GM12892 (cell line): ENCODE measurements at regions not wholly inside any gene's neighbourhood (a gene's known extent, or its start where the extent isn't known, plus 50 kb on each side); places are given as distances from the start of the nearest gene placed in this dataset.

Experiments
- DNase-seq: peaks from one replicate; pipeline ENCODE4 v3.0.0; 2011; ENCODE audit not compliant: insufficient read length
- FAIRE-seq: peaks from 2 replicates; lab custom pipeline; 2011; peaks lifted over from hg19 to GRCh38; lab: Jason Lieb, UNC
- POLR2A ChIP-seq: IDR thresholded peaks from 2 replicates; pipeline ENCODE4 v1.6.1; 2011; ENCODE audit warnings: low read depth, low read length, control low read depth
- POLR2AphosphoS5 ChIP-seq: IDR thresholded peaks from 2 replicates; pipeline ENCODE4 v1.6.1; 2011; ENCODE audit warnings: low read depth, low read length, control low read depth
- TAF1 ChIP-seq: IDR thresholded peaks from 2 replicates; pipeline ENCODE4 v1.6.1; 2011; ENCODE audit warnings: low read depth, mild to moderate bottlenecking, control low read depth, low read length, borderline replicate concordance

DNA sequence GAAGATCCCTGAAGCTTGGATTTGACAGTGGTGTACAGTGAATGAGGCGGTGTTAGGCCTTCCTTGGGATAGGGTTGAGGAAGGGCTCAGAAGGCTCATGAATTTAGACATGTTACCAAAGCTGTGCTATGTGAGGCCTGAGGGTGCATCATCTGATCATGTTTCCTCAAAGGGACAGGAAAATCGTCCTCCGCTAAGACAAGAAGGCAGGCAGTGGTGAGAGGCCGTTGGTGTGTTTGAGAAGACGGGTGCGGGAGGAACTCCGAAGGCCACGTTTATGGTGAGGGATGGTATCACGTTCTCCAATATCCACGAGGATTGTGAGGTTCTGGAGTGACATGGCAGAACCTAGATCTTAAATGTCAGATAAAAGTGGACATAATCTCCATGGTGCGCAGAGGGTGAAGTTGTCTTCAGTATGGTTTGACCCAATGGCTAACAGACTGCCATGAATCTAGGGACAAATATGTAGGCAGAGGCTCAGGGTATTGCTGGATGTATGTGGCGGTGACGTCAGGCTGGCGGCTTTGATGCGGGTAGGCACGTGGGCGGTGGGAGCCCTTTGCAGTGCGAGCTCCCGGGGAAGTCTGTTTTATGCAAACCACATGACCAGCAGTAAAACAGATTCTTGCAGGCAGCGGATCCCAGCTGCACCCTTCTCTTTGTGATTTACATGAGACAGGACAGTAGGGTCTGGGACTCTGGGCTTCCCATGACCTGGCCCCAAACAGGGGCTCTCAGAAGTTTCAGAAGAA, 242.3 kb upstream of the B3GAT1 start:
- DNase-seq: no peak
- TF ChIP-seq TAF1 (no peak), POLR2AphosphoS5 (no peak), POLR2A (no peak)
- FAIRE-seq: no peak

DNA sequence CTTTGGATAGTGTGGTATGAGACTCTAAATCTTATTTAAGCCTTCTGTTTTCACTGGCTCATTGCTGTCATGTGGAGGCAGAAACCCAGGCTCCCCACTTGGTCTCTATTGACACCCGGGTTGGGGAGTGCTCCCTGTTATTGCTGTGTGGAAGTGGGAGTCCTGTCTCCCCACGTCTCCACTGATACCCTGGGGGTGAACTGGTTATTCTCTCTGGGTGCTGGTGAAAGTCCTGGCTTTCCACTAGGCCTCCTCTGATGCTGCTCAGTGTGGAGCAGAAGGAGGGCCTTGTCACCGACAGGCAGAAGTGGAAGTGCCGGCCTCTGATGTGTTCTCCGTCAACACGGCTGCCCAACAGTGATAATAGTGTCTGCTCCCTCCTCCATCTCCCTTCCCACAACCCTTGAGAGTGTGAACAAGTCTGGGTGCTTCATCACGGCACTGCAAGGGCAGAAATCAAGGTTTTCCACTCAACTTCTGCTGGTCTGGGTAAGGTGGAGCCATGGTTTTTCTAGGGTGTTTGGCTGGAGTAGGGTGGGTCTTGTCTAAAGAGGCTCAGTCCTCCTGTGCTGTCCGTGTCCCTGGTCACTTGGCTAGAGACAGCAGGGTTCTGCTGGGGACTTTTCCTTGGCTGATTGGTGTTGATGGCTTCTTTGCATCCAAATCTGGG, 240.7 kb upstream of the B3GAT1 start:
- no peak for DNase-seq
- TF ChIP-seq TAF1 (no peak), POLR2AphosphoS5 (no peak), POLR2A (no peak)
- no peak for FAIRE-seq

DNA sequence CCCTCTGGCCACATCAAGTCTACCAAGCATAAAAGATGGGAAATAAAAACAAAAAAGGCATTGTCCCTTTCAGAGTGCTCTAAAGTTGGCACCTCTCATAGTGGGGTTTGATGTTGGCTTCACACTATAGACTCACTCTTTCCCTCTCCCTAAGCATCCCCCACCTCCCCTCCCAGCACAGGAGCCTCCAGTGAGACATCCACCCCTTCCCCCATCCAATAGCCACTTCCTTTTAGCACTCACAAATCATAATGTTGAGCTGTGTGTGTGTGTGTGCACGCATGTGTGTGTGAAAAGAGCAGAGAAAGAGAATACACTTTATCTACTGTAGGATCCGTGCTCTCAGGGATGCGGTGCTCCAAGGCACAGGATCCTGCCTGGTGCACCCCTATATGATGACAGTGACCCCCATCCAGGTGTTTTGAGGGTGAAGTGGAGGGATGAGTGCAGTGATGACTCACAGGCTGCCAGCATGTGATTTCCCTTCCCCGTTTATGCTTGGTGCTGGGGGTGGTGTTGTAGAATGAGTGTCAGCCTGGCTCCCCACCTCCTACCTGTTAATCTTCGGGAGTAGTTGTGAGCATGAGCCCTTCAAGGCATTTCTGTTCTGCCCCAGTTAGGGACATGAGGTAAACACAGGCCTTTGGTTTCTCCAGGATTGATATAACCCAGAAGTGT, 235.2 kb upstream of the B3GAT1 start:
- no peak for FAIRE-seq
- no peak for DNase-seq
- TF ChIP-seq POLR2A: no peak
- no peak for TF ChIP-seq POLR2AphosphoS5
- no peak for TF ChIP-seq TAF1

DNA sequence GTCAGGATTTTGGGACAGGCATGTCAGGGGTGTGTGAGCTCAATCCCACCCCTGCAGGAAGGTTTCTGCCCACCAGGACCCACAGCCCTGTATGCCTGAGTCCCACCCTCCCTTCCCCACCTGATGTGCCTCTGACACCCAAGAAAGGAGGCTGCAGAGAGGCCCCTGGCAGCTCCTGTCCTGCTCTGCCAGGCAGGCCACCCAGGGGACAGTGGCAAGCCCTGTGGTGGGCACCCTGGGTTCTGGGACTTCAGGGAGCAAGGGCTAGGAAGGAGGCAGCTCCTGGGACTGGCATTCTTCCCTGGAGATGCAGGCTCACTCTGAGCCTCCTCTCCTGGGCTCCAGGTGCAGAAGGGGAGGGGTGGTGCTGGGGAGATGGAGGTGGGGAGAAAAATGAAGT, 234.5 kb upstream of the B3GAT1 start:
- TF ChIP-seq TAF1 (no peak), POLR2AphosphoS5 (no peak), POLR2A (no peak)
- DNase-seq: no peak
- no peak for FAIRE-seq

- FAIRE-seq (no peak), DNase-seq (no peak)
- TF ChIP-seq POLR2A (no peak), POLR2AphosphoS5 (no peak), TAF1 (no peak)
Measured at GRCh38 chr11:134645576-134645975, 233.5 kb upstream of the B3GAT1 start.

DNA sequence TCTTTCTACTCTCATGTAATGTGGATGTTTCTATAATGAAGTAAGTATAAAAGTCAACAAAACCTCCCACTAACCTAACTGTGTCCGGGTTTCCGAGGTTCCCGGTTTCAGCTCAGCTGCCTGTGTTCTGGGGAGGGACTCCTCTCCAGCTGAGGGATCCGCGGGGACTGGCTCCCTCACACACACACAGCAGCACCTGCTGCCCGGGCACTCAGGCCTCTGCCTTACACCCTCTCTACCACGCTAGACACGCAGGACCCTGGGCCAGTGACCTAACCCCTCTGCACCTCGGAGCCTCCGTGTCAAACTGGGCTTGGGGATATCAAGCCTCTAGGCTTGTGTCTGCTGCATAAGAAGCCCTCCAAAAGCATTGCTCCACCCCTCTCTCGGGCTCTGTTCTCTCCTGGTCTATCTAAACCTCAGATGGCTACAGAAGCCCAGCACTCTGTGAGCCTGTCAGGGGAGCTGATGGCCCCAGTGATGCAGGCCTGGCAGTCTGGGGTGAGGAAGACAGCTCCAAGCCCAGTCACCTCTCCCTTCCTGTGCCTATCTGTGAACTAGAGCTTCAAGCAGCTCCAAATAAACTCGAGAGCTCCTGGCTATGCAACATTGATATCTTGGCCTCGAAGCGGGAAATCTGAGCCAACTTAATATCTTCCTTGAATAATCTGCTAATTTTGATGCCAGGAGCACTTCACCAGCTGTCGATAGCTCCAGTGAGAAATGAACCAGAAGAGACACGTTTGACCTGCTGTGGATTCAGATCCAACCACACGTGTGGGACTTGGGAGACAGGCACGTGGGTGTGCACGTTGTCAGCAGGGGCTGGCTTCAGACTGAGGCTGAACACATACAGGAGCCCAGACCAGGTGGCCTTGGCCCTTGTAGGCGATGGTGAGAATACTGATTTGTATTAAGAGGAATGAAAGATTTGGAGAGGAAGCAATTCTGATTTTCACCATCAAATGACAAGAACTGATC, 232.7 kb upstream of the B3GAT1 start:
- no peak for FAIRE-seq
- no peak for DNase-seq
- TF ChIP-seq TAF1: no peak
- TF ChIP-seq POLR2AphosphoS5: no peak

DNA sequence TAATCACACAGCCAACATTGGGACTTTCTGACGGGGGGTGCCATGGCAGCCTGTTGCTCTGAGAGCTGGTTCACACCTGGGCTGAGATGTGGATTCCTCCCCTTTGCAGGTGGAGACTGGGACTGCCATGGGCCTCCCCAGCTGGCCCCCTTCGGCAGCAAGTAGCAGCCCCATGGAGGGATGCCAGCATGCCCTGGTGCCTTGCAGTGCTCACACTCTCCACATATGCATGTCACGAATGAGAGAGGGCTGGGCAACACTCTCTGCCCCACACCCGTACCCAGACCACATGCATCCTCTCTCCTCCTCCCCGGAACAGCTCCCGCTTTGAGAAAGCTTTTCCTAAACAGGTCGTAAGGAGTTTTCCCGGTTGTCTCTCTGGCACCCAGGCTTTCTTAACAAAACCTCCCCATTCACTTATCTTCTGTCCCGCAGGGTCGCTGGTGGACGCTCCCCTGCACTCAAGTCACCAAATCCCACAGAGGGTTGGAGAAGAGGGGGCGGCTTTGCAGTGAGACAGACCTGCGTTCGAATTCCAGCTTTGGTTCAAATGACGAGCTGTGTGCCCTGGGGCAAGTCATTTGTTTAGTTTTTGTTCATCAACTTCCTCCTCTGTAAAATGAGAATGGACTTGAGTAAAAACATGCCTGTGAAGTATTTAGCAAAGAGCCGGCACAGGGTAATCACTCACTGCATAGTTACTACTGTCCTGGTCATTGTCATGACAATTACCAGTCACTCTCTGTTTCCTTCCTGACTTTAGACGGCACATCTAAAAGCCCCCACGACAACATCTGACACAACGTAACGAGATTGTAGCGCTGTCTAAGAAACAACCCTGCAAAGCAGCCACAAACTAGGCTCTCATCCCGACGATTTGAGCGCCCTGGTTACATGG, 231.3 kb upstream of the B3GAT1 start:
- no peak for FAIRE-seq
- no peak for TF ChIP-seq TAF1
- no peak for TF ChIP-seq POLR2AphosphoS5
- no peak for TF ChIP-seq POLR2A
- no peak for DNase-seq

DNA sequence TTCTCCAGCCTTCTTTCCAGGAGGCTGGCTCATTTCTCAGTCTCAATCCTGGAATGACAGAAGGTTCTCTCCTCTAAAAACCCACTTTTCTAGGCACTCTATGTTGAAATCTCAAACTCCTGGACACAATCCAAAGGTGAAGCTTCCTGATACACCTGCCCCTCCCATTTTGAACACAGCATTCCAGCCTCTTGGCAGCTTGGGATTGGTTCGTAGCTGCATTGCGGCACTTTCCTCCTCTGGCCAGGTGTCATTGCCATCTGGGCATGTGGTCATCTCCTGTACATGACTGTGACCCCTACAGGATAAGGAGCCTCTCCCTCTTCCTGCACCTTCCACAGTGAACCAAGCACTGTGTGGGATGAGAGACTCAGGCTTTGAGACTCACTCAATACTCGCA, 230.2 kb upstream of the B3GAT1 start:
- TF ChIP-seq POLR2AphosphoS5: no peak
- TF ChIP-seq POLR2A: no peak

DNA sequence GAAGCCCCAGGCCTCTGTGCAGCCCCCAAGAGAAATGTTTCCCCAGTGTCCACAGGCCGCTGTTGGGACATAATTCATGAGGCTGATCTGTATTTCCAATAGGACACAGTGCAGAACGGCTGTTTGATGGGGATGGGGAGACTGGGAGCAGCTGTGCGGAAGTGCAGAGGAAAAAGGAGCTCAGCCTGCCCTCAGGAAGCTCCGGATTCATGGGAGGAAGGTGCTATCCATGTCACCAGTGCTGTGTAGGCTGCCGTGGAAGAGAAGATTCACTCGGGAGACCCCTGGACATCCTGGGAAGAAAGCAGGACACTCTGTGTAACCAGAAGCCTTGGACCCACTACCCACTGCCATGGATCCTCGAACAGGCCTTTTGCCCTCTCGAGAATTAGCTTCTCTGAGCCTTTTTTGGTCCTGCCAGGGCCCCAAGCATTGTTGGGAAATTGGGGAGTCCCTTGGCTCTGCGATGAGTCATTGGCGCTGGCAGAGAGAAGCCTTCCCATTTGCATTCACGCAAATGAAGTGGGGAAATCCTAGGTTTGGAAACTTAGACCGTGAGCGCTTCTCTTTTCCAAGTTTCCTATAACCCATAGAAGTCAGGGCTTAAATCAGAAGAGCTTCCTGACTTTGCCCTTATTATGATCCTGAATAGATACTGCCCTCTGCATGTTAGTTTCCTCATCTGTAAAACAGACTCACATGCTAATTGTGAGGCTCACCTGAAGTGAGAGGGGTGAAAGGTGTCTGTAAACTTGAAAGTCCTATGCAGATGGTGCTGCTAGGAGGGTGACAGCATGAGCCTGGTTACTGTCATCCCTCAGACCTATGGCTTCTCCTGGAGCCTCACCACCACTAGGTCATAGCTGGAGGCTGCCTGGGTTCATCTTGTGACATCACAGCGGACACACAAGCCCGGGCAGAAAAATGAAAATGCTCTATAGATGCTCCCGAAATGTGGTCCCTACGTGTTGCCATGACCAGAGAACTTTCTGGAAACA, 229.2 kb upstream of the B3GAT1 start:
- FAIRE-seq: no peak
- no peak for DNase-seq
- TF ChIP-seq POLR2AphosphoS5 (no peak), TAF1 (no peak), POLR2A (no peak)

More for the DNA sequence above, 230.2 kb upstream of the B3GAT1 start:
- no peak for FAIRE-seq
- no peak for DNase-seq
